ENCODE measurements at regions not wholly inside any gene's neighbourhood (a gene's known extent, or its start where the extent isn't known, plus 50 kb on each side); places are given as distances from the start of the nearest gene placed in this dataset.
A peak's percentile ranks its signal among the peaks of the same experiment; 100 is the strongest.
"Not testable (repeated sequence)": the region's sequence is repeated elsewhere in the genome, so short reads cannot be mapped to it uniquely, and the experiment has no call there.

DNA sequence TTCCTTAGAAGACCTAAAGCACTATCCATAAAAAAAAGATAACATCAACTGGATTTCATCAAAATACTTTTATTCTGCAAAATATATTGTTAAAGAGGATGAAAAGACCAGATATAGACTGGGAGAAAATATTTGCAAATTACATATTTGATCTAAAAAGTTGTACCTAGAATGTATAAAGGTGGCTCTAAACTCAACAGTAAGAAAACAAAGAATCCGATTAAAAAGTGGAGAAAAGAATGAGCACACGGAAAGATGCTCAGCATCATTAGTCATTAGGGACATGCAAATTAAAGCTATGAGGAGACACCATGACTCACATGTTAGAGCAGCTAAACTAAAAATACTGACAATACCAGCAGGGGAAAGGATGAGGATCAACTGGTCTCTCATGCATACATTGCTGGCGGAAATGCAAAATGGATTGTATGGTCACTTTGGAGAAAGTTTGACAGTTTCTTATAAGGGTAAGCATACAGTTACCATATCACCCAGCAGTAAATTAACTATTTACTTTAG, 298.4 kb upstream of the PLGLB2 start:
- not testable (repeated sequence) for H3K27ac ChIP-seq (replicated peaks); DNase-seq (ENCODE audit: low read depth in 1 of 2, low spot score in 1 of 2); H3K4me3 ChIP-seq (replicated peaks; ENCODE audit: insufficient read depth, low read length); H3K27me3 ChIP-seq (ENCODE audit: insufficient read depth, poor library complexity, severe bottlenecking)

- H3K4me3 ChIP-seq (replicated peaks; ENCODE audit: insufficient read depth, low read length); H3K27ac ChIP-seq (replicated peaks); DNase-seq (ENCODE audit: low read depth in 1 of 2, low spot score in 1 of 2); H3K27me3 ChIP-seq (ENCODE audit: insufficient read depth, poor library complexity, severe bottlenecking): not testable (repeated sequence)
Measured at GRCh38 chr2:87452193-87452592, 295.7 kb upstream of the PLGLB2 start.

DNA sequence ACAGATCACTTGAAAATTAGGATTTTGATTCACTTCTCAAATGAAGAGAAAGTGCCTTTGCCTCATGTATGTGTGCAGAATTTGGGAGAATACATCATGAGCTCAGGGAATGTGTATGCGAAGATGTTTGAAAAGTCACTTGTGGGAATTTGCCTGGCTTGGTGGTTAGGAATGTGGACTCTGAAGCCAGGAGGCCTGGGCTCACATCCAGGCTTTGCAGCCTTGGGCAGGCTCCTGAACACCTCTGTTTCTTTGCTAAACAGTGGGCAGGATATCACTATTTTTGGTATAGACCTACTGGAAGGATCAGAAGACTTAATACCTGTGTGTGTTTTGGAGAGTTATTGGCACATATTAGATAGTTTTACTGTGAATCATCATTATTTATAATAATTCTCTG, 295.0 kb upstream of the PLGLB2 start:
- not testable (repeated sequence) for H3K27ac ChIP-seq (replicated peaks); H3K4me3 ChIP-seq (replicated peaks; ENCODE audit: insufficient read depth, low read length); H3K27me3 ChIP-seq (ENCODE audit: insufficient read depth, poor library complexity, severe bottlenecking); DNase-seq (ENCODE audit: low read depth in 1 of 2, low spot score in 1 of 2)

- not testable (repeated sequence) for H3K27ac ChIP-seq (replicated peaks)
Measured at GRCh38 chr2:87453965-87454364, 293.9 kb upstream of the PLGLB2 start.

DNA sequence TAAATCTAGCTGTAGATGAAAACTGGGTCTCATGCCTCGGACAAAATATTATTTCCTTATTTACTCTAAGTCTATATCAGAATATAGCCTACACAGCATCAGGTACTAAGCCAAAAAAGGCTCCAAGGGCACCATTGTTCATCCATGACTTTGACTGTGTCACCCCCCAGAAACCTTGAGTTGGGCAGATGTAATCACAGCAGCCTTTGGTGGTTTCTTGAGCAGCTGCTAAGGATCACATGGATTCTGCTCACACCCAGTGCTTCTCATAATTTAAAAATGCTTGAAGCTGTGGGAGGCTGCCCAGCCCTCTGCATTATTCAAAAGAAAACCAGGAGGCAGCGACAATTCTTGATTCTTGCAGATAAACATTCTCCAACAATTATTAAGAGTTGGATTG, 293.5 kb upstream of the PLGLB2 start:
- not testable (repeated sequence) for H3K4me3 ChIP-seq (replicated peaks; ENCODE audit: insufficient read depth, low read length); H3K27me3 ChIP-seq (ENCODE audit: insufficient read depth, poor library complexity, severe bottlenecking); DNase-seq (ENCODE audit: low read depth in 1 of 2, low spot score in 1 of 2); H3K27ac ChIP-seq (replicated peaks)

More at GRCh38 chr2:87453965-87454364, 293.9 kb upstream of the PLGLB2 start:
- H3K27me3 ChIP-seq (ENCODE audit: insufficient read depth, poor library complexity, severe bottlenecking); H3K4me3 ChIP-seq (replicated peaks; ENCODE audit: insufficient read depth, low read length); DNase-seq (ENCODE audit: low read depth in 1 of 2, low spot score in 1 of 2): not testable (repeated sequence)

DNA sequence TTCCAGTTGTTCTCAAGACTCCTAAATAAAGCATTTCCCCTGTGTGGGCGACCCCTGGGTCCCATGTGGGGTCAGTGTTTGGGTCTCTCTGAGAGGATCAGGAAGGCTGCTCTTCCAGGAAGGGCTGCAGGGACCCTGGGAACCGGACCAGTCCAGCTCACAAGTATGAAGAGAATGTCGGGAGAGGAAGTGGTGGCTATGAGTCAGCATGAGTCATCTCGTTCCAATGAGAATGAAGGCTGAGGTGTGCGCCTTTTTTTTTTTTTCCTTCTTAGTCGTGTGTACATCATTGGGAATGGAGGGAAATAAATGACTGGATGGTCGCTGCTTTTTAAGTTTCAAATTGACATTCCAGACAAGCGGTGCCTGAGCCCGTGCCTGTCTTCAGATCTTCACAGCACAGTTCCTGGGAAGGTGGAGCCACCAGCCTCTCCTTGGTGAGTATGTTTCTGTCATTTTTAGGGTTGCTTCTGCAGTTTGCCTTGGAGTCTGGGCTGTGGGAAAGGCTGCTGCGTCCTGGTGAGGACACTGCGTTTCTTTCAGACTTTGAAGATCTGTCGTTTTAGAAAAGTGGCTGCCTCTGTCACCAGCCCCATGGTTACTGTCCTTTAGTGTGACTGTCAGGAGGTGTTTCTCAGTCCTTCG, 292.6 kb upstream of the PLGLB2 start:
- H3K4me3 ChIP-seq (replicated peaks; ENCODE audit: insufficient read depth, low read length), result peak overlapping the region; percentile 38
- not testable (repeated sequence) for DNase-seq (ENCODE audit: low read depth in 1 of 2, low spot score in 1 of 2); H3K27me3 ChIP-seq (ENCODE audit: insufficient read depth, poor library complexity, severe bottlenecking); H3K27ac ChIP-seq (replicated peaks)

GRCh38 chr2:87455854-87456249, 292.0 kb upstream of the PLGLB2 start:
- DNase-seq (ENCODE audit: low read depth in 1 of 2, low spot score in 1 of 2), result peak in 1 of 2 experiments; percentile 75
- not testable (repeated sequence) for H3K27ac ChIP-seq (replicated peaks); H3K27me3 ChIP-seq (ENCODE audit: insufficient read depth, poor library complexity, severe bottlenecking)
- peak overlapping the region; percentile 38 for H3K4me3 ChIP-seq (replicated peaks; ENCODE audit: insufficient read depth, low read length)

GRCh38 chr2:87456477-87457128, 291.3 kb upstream of the PLGLB2 start:
- Histone ChIP-seq H3K27ac (replicated peaks) (peak overlapping the region; percentile 88), H3K4me3 (replicated peaks; ENCODE audit: insufficient read depth, low read length) (peak overlapping the region; percentile 40)
- DNase-seq (ENCODE audit: low read depth in 1 of 2, low spot score in 1 of 2); H3K27me3 ChIP-seq (ENCODE audit: insufficient read depth, poor library complexity, severe bottlenecking): not testable (repeated sequence)

GRCh38 chr2:87457129-87457499, 290.8 kb upstream of the PLGLB2 start:
- peak overlapping the region; percentile 21 for H3K4me3 ChIP-seq (replicated peaks; ENCODE audit: insufficient read depth, low read length)
- H3K27me3 ChIP-seq (ENCODE audit: insufficient read depth, poor library complexity, severe bottlenecking); DNase-seq (ENCODE audit: low read depth in 1 of 2, low spot score in 1 of 2); H3K27ac ChIP-seq (replicated peaks): not testable (repeated sequence)

DNA sequence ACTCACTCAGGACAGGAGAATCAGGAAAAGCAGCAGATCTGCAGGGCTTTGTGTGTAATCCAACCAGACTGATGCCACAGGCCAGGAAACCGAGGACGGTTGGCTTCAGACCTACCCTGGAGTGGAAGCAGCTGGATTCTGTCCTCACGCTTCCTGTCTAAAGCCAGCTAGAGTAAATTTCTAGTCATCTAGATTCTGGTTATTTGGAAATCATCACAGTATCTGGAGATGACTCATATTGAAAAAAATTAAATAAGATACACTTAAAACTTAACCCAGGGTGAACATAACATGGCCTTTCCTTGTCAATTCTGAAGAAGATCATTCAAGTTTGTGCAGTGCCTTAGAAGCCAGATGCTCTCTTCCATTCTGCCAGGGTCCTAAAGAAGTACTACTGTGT, 288.9 kb upstream of the PLGLB2 start:
- H3K27ac ChIP-seq (replicated peaks), result not testable (repeated sequence)

GRCh38 chr2:87460104-87460503, 287.8 kb upstream of the PLGLB2 start:
- DNase-seq (ENCODE audit: low read depth in 1 of 2, low spot score in 1 of 2); H3K27ac ChIP-seq (replicated peaks); H3K27me3 ChIP-seq (ENCODE audit: insufficient read depth, poor library complexity, severe bottlenecking); H3K4me3 ChIP-seq (replicated peaks; ENCODE audit: insufficient read depth, low read length): not testable (repeated sequence)

More for the DNA sequence above, 288.9 kb upstream of the PLGLB2 start:
- not testable (repeated sequence) for DNase-seq (ENCODE audit: low read depth in 1 of 2, low spot score in 1 of 2); H3K4me3 ChIP-seq (replicated peaks; ENCODE audit: insufficient read depth, low read length); H3K27me3 ChIP-seq (ENCODE audit: insufficient read depth, poor library complexity, severe bottlenecking)

DNA sequence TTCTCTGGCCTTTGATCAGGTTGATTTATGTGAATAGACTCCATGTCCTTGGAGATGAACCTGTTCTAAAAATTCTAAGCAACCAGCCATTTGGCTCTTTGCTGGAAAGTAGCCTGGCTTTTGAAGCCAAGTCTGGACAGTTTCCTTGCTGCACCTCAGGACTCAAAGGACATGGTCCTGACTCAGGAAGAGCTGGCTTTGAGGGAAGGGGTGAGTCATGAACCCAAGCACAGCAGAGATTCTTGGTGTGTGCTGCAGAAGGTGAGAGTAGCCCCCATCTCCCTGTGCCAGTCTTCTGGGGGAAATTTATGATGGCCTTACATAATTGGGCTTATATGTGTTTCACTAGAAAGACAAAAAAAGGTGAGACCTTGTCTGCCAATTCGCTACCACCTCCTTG, 287.2 kb upstream of the PLGLB2 start:
- not testable (repeated sequence) for DNase-seq (ENCODE audit: low read depth in 1 of 2, low spot score in 1 of 2); H3K27me3 ChIP-seq (ENCODE audit: insufficient read depth, poor library complexity, severe bottlenecking); H3K27ac ChIP-seq (replicated peaks); H3K4me3 ChIP-seq (replicated peaks; ENCODE audit: insufficient read depth, low read length)

DNA sequence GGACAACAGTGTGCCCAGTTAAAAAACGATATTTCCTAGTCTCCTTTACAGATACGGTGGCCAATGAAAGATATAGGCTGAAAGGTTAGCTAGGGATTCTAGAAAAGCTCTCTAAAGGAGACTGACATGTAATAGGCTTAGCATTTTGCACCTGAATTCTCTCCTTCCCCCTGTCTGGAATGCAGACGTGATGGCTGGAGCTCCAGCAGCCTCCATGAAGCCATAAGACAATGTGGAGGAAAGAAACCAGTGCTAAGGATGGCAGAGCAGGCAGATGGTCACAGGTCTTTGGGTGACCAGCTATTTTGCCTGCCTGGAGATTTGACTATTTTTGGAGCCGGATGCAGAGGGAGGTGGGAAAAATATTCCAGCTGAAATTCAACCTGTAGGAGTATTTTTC, 286.2 kb upstream of the PLGLB2 start:
- H3K27ac ChIP-seq (replicated peaks); H3K4me3 ChIP-seq (replicated peaks; ENCODE audit: insufficient read depth, low read length); DNase-seq (ENCODE audit: low read depth in 1 of 2, low spot score in 1 of 2); H3K27me3 ChIP-seq (ENCODE audit: insufficient read depth, poor library complexity, severe bottlenecking): not testable (repeated sequence)

DNA sequence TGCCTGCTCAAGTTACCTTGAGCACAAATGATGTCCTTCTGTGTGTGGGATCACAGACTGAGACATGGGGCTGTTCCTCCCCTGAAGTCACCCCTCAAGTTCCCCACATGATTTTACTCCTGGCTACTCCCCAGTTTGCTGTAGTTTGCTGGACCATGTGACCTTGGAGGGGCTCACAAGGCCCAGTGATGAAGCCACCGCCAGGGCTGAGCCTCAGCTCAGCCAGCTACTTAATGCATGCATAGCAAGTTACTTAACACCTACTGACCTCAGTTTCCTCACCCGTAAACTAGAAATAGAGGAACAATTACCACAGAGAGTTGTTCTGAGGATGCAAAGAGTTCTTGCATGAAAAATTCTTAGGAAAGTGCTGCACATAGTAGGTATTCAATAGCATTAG, 283.7 kb upstream of the PLGLB2 start:
- H3K4me3 ChIP-seq (replicated peaks; ENCODE audit: insufficient read depth, low read length); H3K27ac ChIP-seq (replicated peaks); H3K27me3 ChIP-seq (ENCODE audit: insufficient read depth, poor library complexity, severe bottlenecking): not testable (repeated sequence)
- DNase-seq (ENCODE audit: low read depth in 1 of 2, low spot score in 1 of 2), result peak; percentile 45 to 78

DNA sequence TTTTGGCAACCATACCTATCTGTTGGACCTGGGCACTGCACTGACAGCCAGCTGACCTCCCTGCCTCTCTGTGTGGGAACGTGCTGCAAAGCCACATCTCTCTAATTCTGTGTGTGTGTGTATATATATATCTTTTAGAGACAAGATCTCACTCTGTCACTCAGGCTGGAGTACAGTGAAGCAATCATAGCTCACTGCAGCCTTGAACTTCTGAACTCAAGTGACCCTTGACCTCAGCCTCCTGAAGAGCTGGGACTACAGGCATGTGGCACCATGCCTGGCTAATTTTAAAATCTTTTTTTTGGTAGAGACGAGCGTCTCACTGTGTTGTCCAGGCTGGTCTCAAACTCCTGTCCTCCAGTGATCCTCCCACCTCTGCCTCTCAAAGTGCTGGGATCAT, 282.2 kb upstream of the PLGLB2 start:
- not testable (repeated sequence) for DNase-seq (ENCODE audit: low read depth in 1 of 2, low spot score in 1 of 2); H3K27ac ChIP-seq (replicated peaks); H3K27me3 ChIP-seq (ENCODE audit: insufficient read depth, poor library complexity, severe bottlenecking); H3K4me3 ChIP-seq (replicated peaks; ENCODE audit: insufficient read depth, low read length)
